HG03354 (cell line): ENCODE measurements at regions not wholly inside any gene's neighbourhood (a gene's known extent, or its start where the extent isn't known, plus 50 kb on each side); places are given as distances from the start of the nearest gene placed in this dataset.
"Not testable (repeated sequence)": the region's sequence is repeated elsewhere in the genome, so short reads cannot be mapped to it uniquely, and the experiment has no call there.

Experiments
- ATAC-seq: cut with Tn5 transposase; IDR thresholded peaks from one replicate; pipeline ENCODE4 v1.9.1; 2021; ENCODE audit warnings: mild to moderate bottlenecking; ENCODE audit not compliant: unreplicated experiment, poor library complexity, severe bottlenecking

DNA sequence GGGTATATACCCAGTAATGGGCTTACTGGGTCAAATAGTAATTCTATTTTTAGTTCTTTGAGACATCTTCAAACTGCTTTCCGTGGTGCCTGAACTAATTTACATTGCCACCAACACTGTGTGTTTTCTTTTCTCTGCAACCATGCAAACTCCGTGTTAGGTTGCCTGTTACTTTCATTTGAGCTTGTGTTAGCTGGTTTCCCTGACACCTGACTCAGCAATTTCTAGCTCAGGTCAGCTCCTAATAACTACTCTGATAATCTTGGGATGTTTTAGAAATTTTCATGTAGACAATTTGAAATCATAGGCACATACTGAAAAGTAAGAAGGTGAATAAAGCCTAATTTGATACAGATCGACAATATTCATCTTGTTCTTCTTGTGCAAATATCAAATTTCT lies 132.3 kb downstream of the ADCYAP1 start:
- ATAC-seq, result no peak

DNA sequence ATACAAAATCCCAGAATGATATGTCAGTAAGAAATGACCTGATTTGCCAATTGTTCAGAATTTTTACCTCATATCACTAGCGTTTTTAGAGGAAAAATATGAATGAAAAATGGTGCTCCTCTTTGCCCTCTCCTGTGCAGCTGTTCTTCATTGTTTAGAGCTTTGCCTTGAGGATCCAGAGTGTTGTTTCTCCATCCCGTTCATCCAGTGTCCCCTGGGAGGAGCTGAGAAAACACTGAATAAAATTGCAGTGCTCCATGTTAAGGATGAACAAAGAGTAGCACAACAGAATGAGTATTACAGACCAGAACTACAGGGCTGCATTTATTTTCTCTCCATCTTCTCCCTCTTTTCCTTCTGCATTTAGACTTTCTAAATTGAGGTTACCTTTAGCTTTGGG lies 133.1 kb downstream of the ADCYAP1 start:
- no peak for ATAC-seq

DNA sequence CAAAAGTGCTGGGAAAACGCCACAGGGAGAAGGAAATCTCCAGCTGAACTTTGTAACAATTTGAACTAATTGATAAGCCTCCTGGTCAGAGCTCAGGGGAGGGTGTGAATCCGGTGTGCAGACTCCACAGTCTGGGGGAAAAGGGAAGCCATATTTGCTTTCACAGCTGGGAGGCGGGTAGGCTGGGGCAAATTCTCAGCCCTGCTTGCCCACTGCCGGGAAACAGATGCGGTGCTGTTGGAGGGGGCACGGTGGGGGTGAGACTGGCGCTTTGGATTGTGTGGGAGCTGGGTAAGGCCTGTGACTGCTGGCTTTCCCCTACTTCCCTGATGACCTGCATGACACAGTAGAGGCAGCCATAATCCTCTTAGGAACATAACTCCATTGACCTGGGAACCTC lies 134.8 kb downstream of the ADCYAP1 start:
- ATAC-seq, result no peak

DNA sequence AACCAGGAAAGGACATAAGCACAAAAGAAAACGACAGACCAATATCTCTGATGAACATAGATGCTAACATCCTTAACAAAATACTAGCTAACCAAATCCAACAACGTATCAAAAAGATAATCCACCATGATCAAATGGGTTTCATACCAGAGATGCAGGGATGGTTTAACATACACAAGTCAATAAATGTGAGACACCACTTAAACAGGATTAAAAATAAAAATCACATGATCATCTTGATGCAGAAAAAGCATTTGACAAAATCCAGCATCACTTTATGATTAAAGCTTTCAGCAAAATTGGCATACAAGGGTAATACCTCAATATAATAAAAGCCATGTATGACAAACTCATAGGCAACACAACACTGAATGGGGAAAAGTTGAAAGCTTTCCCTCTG lies 138.4 kb downstream of the ADCYAP1 start:
- ATAC-seq, result not testable (repeated sequence)

DNA sequence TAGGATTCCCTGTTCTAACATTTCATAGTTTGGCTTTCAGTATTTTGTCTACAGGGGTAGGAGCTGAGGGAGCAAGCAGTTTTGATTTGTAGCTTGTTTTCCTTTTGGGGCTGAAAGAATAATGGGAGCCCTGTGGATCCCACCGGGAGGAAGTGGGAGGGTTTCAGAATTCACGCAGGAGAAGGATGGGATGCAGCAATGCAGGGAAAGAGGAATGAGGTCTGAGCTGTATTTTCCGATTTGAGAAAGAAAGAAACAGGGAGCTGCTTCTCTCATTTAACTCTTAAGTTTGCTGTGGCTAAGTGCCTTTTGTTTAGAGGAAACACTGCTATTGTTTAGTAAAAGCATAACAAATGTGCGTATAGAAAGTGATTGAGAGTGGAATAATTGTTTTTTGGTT lies 141.0 kb downstream of the ADCYAP1 start:
- ATAC-seq, result no peak

DNA sequence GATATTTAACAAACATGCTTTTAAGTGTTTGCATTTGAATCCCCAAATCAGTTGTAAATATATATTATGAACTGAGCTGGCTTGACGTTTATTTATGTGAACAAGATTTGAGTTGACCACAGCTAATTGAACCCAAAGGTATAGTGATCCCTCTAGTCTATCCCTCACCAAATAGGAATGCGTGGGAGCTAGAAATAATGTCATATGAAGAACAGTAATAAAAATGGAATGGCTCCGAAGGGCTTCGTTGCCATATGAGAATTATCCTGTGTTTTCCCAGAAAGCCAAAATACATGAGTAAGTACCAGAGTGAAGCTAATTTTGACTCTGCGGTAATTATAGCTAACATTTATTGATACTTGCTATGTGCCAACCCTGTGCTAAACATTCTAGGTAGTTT lies 142.7 kb downstream of the ADCYAP1 start:
- no peak for ATAC-seq

DNA sequence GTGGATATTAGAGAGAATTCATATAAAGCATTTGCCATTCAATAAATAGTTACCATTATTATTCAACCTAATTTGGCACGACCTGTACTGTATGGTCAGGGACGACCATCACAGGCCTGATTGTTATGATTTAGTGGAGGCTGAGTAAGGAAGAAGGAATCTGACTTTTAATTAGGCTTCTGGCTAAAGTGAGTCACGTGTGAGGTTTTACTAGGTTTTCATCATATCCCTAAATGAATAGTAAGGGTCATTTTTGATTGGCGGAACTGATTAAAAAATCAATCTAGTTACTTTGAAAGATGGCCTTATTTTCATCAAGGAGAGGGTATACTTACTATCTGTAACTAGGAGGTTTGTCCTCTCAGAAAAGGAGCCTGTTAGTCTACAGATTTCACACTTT lies 143.4 kb downstream of the ADCYAP1 start:
- ATAC-seq, result no peak

DNA sequence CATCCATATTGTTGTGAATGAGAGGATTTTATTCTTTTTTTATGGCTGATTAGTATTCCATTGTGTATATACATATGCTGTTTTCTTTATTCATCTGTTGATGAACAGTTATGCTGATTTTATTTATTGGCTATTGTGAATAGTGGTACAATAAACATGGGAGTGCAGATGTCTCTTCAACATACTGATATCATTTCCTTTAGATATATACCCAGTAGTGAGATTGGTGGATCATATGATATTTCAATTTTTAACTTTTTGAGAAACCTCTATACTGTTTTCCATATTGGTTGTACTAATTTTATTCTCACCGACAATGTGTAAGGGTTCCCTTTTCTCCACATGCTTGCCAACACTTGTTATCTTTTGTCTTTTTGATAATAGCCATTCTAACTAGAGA lies 144.5 kb downstream of the ADCYAP1 start:
- ATAC-seq, result no peak

DNA sequence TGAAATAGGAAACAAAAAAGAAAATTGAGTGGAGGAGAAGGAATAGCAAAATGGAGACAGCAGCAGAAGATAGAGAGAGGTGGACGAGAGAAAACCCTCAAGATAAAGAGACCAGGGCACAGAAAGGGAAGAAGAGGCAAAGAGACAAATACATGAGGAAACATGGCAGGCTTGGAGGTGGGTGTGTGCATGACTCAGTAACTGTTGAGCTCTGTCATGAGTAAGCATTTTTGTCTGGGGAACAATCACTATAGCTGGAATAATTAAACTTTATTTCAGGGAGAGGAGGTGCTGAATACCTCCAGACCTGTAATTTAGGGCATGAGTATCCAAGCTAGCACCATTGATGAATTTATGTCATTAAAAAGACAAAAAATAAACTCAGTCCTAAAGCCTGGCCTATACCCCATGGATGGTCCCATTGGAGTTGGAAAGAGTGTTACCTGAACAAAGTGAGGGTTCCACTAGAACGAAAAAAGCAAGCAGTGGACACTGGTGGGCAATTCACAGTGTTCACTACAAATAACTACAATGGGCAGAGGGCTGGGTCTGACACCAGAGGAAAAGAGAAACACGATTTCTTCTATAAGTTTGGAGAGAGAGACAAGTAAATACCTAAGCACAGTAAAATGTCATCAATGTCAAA lies 145.5 kb downstream of the ADCYAP1 start:
- no peak for ATAC-seq

DNA sequence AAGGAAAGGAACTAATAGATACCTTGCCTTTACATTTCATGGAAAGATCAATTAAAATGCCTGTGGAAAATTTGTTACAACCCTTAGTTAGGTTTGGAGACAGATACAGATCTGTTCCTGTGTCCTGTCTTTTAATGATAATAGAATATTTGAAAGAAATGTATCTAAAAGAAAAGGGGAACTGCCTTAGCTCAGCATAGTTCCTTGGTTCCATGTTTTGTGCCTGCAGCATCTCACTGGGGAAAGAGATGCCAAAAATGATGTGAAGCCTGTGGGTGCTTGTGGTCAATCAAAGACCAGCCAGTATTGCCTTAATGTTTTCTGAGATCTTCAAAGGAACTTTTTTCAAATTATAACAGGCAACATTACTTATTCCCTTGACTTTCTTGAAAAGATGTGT lies 147.6 kb downstream of the ADCYAP1 start:
- ATAC-seq, result no peak

DNA sequence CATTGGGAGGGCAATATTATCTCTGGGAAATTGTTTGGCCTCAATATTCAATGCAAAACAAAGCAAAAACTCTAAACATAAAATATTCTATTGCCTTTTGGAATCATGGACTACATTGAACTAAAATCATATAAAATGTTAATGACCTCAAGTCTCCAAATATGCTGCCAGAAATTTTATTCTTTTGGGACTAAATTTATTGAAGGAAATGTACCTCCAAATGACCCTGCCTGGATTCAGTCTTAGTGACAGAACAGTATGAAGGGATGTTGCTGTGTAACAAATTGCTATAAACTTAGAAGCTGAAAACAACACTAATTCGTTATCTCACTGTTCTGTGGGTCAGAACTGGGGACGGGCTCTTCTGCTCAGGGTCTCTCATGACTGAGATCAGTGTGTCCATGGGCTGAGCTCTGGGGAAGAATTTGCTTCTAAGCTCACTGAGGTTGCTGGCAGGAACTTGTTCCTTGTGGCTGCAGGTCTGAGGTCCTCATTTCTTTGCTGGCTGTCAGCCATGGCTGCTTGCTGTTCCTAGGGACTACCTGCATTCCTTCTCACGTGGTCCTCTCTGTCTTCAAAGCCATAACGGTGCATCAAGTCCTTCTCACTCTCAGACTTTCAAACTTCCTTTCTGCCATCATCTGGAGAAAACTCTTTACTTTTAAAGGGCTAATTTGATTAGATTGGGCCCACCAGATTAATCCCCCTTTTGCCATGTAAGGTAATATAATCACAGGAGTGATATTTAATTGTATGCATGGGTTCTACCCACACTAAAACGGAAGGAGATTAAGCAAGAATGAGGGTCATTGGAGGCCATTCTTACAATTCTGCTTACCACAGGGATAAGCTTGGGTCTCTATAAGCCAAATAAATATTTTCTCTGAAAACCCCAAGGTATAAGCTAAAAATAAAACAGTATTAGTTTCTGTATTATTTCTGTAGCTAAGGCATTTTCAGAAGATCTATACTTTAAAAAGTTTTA lies 149.0 kb downstream of the ADCYAP1 start:
- ATAC-seq, result no peak

DNA sequence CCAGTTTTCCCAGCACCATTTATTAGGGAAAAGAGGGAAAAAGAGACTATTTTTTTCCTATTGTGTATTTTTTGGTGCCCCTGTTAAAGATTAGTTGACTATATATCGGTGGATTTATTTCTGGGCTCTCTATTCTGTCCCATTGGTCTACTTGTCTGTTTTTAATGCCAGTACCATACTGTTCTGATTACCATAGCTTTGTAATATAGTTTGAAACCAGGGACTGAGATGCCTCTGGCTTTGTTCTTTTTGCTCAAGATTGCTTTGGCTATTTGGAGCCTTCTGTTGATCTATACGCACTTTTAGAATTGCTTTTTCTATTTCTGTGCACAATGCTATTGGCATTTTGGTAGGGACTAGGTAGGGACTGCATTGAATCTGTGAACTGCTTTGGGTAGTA lies 151.7 kb downstream of the ADCYAP1 start:
- ATAC-seq, result no peak

DNA sequence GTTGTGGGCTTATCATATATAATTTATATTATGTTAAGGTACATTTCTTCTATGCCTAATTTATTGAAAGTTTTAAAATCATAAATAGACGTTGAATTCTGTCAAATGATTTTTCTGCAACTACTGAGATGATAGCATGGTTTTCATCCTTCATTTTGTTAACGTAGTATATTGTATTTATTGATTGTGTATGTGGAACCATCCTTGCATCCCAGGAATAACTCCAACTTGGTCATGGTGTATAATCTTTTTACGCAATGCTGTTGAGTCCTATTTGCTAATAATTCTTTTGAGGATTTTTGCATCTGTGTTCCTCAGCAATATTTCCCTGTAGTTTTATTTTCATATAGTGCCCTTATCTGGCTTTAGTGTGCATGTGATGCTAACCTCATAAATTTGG lies 152.7 kb downstream of the ADCYAP1 start:
- ATAC-seq, result no peak

DNA sequence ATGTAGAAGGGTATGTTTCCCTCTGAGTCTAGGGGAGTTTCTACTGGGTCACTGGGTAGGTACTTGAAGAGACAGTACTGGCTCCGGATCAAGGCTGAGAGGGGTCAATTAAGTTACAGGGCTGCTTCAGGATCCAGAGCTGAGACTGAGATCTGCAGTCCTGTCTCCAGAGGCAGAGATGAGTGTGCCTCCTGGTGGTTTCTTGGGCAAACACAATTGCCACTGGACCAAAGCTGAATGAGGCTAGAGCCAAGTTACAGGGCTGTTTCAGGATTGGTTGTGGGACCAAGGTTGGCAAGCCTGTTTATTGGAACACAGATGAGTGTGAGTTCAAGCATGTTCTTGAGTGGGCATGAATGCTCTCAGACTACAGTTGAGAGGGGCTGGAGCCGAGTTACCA lies 157.9 kb downstream of the ADCYAP1 start:
- ATAC-seq, result no peak

DNA sequence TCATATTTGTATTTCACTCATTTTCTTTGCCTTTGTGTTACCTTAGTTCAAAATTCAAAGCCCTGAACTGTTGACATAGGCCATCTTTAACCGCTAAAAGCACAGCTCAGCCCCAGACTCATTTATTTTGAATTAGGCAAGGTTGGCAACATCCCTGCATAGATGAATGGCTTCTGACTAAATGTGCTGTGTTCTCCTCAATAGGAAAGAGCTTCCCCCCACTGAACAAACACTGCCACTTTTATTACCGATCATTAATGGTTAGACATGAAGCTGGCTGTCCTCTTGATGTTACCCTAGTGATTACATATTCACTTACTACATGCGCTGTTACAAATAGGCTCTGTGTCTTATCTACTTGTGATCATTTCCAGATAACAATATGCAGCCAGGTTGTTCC lies 170.7 kb downstream of the ADCYAP1 start:
- ATAC-seq, result no peak

DNA sequence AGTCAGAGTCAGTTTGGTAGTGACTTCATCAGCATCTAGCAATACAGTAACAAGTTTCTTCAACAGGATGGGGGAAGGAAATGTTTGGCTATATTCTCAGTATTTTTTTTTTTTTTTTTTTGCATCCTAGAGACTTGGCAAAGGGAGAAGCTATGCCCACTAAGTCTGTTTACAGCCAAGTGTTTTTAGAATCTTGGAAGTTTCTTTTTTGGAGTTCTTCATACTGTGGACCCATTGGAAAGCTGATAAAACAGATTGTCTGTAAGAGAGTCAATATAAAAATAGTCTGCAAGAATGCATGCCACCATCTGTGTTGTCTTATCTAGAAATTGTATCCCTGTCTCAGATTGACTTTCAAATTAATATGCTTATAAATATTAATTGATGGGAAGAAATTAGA lies 171.2 kb downstream of the ADCYAP1 start:
- ATAC-seq, result no peak

DNA sequence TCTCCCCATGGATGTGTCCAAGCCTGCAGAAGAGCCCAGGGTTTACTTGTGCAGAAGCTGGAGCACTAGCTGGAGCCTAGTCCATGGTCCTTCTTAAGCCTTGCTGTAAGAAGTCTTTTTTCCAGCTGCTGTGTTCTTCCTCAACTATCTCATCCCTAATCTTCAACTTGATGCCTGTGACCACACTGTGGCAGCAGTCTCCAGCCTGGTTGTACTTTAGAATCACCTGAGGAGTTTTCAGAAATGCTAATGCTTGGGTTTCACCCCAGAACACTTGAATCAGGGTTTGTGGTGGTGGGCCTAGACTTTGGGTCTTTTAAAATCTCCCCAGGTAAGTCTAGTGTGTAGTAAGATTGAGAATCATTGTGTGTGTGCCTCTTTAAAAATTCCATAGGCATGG lies 173.6 kb downstream of the ADCYAP1 start:
- no peak for ATAC-seq

DNA sequence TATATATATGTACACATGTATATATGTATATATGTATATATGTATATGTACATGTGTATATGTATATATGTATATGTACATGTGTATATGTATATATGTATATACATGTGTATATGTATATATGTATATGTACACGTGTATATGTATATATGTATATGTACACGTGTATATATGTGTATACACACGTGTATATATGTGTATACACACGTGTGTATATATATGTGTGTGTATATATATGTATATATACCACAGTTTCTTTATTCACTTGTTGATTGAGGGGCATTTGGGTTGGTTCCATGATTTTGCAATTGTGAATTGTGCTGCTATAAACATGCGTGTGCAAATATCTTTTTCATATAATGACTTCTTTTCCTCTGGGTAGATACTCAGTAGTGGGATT lies 179.0 kb downstream of the ADCYAP1 start:
- ATAC-seq, result not testable (repeated sequence)

DNA sequence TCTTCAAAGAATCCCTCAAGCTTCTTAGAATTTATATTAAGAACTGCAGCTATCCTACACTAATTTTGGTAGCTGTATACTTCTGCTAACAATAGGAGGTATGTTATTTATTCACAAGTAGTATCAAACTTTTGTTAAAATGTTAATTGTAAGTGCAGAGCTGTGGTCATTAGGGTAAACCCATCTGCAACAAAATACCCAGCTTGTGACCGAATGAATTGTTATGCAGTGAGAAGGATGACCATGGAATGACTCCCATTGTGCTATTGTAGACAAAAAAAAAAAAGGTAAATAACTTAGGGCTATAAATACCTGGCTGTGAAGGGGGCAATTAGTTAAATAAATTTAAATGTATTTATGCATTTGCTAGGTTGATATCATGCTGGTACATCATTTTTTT lies 186.1 kb downstream of the ADCYAP1 start:
- no peak for ATAC-seq

DNA sequence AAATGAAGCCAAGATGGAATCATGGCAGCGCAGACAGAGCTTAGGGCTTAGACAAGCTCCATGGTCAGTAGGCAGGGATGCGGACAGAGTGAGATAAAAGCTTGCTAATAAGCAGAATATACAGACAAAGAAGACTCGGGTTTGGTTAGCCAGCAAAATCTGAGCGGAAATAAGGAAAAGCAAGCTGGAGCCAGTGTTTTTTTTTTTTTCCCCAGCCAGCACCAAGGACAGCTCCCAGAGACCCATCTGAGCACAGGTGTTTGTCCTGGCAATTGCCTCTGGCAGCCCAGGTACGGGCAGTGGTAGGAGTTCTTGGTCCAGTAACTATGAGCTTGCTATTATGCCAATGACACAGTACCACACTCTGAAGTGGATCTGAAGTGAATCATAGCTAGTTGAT lies 187.6 kb downstream of the ADCYAP1 start:
- ATAC-seq, result no peak

DNA sequence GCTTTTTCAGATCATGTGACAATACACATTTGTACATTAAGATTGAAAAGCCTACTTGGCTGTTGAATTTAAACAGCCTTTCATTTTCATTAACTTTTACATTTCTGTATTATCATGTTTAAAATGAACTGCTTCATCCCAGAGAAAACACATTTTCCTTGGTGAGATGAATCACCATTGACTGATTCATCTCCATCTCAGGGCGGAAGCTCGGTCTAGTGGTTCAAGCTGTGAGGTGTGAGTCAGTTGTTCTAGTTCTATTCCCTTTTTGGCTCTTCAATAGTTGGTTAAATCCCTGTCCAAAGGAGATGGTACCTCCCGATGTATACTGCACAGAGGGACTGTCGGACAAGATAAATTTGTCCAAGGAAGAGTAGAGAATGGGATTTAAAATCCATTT lies 189.7 kb downstream of the ADCYAP1 start:
- ATAC-seq, result no peak
